ENCODE measurements at regions not wholly inside any gene's neighbourhood (a gene's known extent, or its start where the extent isn't known, plus 50 kb on each side); places are given as distances from the start of the nearest gene placed in this dataset.
A peak's percentile ranks its signal among the peaks of the same experiment; 100 is the strongest.

- H3K4me3 Mint-ChIP-seq: no peak overlapping the region
- DNase-seq: no peak
- peaks cover 1% of the 10 kb centered on the region for H3K27me3 Mint-ChIP-seq (ENCODE audit: insufficient read depth)
- H3K9me3 Mint-ChIP-seq: no peaks in the 10 kb centered on the region
- peaks cover 60% of the 10 kb centered on the region for H3K4me1 Mint-ChIP-seq (ENCODE audit: low read depth)
- H3K27ac Mint-ChIP-seq: peak overlapping the region; percentile 1; the same call in 1 of the 2 replicates
- H3K36me3 Mint-ChIP-seq (ENCODE audit: low read depth): no peaks in the 10 kb centered on the region
- no peak for TF ChIP-seq CTCF (IDR thresholded peaks at IDR 0.05)
Observed at GRCh38 chr3:51621091-51621892, 49.8 kb upstream of the TEX264 start.

Data from HFFc6 (cell line).